Left renal cortex interstitium (tissue), 4 donors: ENCODE measurements at regions not wholly inside any gene's neighbourhood (a gene's known extent, or its start where the extent isn't known, plus 50 kb on each side); places are given as distances from the start of the nearest gene placed in this dataset.

ENCODE experiments used
- DNase-seq, 4 donors: peaks; one replicate each; pipeline ENCODE4 v3.0.0-alpha.2; 2013; ENCODE audit warnings: low read depth in 4 of 4, low spot score in 2 of 4, missing footprints in 1 of 4

DNA sequence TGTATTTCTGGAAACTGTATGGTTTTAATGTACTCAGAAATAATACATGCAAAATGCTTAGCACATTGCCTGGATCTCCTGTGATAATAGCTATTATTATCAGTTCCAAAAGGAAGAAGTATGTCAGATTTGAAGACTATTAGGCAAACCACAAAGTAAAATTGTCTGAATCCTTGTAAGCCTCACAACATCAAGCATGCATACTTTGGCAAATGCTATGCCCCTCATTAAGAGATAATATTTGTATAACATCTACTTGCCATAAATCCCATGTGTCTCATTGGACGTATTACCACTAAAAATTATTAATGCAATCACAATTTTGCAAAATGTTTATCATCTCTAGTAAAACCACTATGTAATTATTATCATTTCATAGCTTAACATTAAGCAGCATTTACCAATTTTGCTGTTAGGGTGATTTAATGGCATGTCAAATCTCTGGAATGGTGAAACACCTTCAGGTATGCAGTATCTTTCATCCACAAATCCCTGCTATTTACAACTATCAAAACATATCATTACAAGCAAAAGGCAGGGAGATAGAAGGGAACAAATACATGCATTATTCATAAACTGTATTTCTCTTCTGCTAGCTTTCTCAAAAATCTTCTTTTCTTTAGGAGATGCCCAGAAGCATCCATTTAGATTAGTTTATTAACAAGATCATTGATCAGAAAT, 974.6 kb upstream of the RAG2 start:
- DNase-seq: no peak

DNA sequence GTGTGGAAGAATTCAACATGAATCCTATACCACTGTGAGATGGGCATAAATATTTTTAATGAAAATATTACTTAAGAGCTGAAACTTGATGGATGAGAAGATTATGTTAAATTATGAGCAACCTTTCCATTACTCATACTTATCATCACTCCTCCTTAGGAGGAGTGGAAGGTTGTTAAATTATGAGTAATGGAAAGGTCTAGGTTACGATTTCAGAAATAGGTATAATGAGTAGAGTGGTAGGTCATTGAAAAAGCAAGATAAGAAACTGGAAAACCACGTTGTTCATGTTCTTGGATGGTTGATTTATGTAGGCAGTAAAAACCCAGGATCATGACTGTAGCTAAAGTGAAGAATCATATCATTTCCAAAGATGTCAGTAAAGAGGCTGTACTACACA, 973.2 kb upstream of the RAG2 start:
- no peak for DNase-seq

DNA sequence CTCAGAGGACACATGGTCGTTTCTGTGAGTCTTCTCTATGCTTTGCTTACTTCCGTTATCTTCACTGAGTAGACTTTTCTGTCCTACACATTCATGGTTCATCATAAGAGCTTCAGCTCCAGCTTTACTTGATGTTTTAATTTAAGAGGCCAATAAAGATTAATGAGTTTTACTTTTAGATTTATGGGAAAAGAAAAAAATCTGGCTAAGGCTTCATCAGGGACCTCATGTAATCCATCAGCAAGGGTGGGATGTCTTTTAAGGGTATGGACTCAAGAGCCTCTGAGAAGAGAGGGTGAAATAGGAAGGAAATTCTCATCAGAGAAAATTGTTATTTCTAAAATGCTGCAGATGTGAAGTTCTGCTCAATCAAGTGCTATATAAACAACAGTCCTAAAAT, 963.0 kb upstream of the RAG2 start:
- DNase-seq: peak in 2 of 4 donors; percentile 21 to 38

DNA sequence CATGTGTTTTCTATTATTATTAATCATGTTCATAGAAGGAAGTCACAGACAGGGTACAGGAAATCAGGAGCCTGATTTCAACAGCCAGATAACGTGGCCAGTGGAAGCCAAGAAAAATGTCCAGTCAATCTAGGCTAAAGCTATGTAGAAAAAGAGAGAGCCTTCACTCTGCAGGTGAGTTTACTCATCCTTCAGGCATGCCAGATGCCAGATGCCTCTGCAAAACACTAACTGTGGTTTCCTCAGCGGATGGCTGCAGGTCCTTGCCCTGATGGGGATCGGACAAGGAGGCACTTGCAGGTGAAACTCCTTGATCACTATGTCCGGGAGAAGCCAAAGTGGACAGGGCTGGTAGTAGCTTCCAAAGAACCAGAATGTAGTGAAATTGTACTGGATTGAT, 962.3 kb upstream of the RAG2 start:
- DNase-seq: no peak

DNA sequence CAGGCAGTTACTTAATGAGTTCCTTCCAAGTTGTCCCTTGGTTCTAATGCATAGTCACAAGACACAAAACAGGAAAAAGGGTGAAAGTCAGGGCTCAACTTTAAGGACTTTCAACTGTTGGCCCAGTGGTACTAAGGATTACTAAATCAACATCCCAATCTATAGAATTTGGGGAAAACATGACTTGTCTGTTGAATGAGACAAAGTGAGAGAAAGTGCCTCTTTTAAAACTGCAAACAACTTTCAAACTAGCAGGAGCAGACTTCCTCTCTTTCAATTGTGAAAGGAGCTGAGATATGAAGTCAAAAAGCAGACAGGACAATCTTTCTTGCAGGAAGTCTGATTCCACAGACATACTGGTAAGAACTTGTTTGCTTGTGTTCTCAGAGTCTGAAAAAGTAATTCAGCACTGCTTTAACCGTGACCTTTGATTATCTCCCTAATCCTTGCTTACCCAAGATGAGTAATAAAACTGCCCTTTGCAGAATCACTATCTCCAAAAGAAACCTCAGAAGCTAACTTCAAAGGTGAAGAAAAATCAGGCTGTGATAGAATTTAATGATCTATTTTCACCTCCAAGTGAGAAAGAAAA, 960.7 kb upstream of the RAG2 start:
- peak in 1 of 4 donors; percentile 17 for DNase-seq

DNA sequence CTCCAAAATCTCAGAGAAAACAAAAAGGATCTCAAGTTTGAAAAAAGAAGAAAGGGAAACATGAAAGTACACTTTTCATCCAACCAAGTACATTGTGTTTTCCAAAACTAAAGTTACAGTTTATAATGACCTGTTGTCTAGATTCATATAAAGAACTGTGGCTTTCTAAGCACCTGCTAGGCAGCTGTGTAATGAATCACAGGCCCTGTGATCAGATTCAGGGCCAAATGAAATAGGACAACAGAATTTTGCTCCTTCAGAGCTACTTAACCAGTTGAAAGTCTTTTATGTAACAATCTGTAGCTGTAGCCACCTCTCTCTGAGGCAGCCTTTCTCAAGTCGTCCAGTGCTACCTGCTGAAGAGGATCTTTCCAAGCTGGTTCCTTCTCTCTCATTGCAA, 960.0 kb upstream of the RAG2 start:
- no peak for DNase-seq

DNA sequence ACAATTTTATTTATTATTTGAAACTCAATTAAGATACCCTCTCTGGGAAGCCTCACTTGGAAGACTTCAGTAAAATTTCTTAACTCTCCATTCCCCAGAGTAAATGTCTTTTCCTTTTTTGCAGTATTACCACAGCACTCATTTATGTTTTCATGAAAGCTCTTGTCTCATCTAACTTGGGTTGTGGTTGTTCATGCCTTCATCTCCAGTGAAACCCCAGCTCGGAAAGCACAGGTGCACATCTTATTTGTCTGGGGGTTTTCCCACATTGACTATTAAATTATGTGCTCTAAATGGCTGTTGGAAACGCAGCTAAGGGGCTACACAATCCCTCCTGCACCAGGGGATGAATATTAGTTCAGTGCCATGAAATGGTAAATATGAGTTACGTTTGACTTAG, 954.2 kb upstream of the RAG2 start:
- DNase-seq: no peak

DNA sequence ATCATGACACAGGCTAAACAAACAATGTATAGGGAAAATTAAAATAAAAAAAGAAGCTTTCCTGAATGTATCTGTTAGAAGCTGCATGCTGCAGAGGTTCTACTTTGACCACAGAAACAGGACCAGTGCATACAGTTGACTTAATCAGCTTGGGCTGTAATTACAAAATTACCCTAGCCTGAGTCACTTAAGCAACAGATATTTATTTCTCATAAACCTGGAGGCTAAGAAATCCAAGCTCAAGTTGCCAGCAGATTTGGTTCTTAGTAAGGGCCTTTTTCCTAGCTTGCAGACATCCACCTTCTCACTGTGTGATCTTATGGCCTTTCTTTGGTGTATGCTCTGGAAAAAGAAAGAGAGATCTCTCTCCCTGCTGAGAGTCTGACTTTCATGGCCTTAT, 946.5 kb upstream of the RAG2 start:
- no peak for DNase-seq

DNA sequence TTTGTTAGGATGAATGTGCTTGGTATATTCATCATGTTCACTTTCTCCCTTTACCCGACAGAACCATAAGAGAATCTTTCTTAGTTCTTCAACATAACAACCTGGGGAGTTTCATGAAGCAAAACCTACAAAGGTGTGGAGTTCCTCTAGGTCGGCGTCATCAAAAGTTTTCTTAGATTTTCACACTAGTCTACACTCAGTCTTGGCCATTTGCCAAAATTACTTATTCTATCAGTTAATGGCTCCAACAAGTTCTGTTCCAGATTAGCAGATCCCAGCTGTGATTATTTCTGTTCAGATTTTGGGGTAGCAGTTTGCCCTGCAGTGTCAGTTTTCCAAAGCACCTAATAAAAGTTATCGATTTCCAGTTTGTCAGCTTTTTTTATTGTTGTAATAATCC, 935.8 kb upstream of the RAG2 start:
- no peak for DNase-seq

DNA sequence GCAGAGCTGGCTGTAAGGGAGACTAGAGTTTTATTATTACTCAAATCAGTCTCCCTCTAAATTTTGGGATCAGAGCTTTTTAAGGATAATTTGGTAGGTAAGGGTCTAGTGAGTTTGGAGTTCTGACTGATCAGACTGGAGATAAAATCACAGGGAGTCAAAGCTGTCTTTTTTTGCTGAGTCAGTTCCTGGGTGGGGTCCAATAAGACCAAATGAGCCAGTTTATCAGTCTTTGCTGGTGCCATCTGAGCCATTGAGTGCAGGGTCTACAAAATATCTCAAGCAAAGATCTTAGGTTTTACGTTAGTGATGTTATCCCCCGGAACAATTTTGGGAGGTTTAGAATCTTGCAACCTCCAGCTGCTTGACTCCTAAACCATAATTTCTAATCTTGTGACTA, 935.1 kb upstream of the RAG2 start:
- DNase-seq: no peak

DNA sequence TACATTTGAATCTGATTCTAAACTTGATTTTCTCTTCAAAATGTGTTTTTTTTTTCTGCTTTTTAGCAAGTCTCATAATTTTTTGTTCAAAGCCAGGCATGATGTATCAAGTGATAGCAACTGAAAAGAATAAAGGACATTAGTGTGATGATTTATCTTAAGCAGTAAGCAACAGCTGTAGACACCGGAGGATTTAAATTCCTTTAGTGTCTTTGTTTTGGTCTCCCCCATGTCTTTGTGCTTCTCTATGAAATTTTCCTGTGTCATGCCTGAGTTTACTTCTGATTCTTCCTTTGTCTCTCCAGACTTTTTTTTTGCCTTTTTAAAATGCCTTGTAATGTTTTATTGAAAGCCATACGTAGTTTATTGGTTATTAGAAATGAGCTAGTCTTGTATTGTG, 934.2 kb upstream of the RAG2 start:
- peak in 1 of 4 donors; percentile 4 for DNase-seq

DNA sequence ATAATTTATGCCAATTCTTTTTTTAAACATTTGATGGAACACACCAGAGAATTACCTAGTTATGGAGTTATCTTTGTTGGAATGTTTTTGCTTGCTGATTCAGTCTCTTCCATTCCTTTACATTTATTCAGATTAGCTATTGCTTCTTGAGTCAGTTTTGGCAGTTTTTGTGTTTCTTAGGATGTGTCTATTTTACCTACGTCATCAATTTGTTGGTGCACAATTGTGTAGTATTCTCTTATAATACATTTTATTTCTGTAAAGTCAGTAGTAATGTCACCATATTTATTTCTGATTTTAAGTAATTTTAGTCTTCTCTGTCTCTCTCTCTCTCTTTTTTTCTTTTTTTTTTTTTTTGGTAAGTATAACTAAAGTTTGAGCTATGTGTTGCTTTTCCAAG, 929.5 kb upstream of the RAG2 start:
- no peak for DNase-seq

DNA sequence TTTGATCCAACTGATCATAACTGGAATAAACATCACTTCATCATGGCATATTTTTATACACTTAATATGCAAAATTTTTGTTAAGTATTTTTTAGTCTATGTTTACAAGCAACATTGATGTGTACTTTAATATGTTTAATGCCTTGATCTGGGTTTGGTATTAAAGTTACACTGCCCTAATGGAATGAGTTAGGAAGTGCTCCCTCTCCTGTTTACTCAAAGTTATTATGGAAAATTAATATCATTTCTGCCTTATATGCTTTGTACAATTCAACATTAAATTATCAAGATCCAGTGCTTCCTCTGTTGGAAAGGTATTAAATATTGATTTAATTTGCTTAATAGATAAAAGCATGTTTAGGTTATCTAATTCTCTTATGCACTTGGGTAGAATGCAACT, 927.3 kb upstream of the RAG2 start:
- DNase-seq: no peak

DNA sequence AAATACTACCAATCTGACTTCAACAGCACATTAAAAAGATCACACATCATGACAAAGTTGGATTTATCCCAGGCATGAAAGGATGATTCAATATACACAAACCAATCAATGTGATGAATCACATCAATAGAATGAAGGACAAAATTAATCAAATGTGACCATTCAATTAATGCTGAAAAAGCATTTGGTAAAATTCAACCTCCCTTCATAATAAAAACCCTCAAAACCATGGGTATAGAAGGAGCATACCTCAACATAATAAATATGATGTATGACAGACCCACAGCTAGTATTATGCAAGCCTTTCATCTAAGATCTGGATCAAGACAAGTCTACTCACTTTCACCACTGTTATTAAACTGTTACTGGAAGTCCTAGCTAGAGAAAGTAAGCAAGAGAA, 921.7 kb upstream of the RAG2 start:
- no peak for DNase-seq

DNA sequence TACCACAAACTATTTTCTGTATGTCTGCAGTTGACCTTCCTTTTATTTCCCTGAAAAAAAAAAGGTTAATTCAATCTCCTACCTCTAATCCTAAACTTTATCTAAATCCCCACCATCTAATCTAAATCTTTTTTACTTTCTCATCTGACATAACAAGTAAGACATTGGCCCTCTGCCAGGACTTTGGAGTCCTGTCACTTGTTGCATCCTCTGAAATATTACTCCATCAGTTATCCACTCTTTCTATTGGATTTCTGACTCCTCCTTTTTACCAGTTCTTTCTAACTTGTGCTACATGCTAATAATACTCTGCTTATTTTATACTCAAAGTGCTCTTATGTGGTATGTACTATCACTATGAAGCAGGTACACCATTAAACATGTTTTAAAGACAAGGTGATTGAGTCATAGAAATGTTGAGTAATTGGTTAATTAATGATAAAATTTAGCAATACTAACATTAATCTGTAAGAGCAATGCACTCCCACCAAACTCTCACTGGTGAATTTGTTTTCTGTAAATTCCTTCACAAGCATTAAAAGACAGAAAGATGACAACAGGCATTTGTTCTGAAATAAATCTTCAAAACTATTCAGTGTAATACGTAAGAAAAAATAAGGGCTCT, 914.2 kb upstream of the RAG2 start:
- DNase-seq: no peak

DNA sequence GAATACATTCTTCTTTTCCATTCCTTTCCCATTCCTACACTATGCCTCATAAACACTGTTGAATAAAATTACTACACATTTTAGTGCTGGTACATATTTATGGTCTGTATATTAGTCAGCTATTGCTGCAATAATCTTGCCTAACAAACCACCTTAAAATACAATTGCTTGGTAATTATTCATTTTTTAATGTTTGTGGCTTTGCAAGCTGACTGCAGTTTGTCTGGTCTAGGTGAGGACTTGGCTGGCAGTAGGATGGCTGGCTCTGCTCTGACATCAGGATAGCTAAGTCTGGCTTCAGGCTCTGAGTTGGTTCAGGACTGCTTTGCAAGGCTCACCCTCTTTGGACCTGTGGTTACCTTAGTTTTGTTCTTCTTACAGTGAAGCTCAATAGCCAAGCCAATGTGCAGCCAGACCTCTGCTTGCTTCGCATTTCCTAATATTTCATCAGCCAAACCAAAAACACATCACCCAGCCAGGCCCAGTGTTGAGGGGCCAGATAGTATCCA, 913.4 kb upstream of the RAG2 start:
- DNase-seq: no peak

DNA sequence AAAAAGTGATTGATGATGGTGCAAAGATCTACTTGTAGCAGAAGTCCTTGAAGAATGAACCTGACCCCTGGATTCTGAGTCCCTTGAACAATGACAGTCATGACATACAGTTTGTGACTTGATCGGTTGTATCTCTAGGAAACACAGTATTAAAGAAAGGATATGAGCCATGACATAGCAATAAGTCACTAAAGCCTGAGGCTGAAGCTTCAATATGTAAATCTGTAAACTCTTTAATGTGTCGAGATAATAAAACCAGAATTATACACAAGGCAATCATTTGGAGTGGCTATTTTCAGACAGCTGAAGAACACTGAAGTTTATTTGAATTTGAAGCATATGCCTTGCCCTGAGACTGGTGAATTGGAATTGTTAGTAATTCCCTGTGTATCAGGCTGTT, 911.5 kb upstream of the RAG2 start:
- no peak for DNase-seq

DNA sequence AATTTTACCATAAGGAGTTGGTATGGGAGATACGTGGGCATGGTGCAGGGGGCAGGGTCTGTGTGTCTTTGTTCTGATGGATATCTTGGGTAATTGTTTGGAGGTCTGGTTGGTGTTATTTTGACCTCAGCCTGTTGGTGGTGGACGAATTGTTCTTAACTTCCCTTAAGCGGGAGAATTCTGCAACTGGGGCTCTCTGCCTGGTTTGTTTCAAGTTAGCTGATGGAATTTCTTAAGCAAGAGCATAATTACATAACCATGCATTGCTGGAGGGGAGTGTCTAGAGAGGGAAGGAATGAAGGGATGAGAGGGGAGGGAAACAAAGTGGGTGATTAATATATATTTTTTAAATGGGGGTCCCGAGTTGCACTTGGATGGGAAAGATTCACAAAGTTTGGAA, 908.5 kb upstream of the RAG2 start:
- no peak for DNase-seq

DNA sequence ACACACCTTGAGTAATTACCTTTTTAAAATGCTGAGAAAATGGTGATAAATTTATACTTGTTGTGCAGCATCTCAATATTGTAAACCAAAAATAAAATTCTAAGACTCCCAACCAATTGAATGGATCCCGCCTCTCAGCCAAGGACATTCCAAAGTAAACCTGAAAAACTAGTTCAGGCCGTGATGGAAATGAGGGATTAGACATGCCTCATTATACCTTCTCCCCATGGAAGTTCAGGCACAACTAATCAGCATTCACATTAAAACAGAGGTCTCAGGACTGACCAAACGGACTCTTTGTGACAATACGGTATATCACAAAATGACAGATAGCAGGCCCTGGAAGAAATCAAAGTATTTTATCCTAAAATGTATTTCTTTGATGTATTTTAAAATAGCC, 907.4 kb upstream of the RAG2 start:
- no peak for DNase-seq

DNA sequence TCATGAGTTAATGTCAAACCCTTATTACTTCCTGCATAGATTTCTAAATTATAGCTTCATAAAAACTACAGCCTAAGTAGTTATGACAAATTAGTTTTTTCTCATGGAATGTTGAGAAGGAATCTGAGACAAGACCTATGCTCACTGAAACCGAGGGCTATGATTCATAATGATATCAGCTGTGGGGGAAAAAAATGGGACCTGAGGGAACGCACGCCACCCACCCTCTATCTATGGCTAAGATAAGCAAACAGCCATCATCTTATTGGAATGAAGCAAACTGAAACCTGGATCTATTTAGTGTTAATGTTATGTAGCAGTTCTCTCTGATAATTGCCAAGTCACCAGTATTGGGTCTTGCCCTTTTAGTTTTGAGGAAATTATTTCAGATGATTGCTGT, 906.9 kb upstream of the RAG2 start:
- DNase-seq: no peak

DNA sequence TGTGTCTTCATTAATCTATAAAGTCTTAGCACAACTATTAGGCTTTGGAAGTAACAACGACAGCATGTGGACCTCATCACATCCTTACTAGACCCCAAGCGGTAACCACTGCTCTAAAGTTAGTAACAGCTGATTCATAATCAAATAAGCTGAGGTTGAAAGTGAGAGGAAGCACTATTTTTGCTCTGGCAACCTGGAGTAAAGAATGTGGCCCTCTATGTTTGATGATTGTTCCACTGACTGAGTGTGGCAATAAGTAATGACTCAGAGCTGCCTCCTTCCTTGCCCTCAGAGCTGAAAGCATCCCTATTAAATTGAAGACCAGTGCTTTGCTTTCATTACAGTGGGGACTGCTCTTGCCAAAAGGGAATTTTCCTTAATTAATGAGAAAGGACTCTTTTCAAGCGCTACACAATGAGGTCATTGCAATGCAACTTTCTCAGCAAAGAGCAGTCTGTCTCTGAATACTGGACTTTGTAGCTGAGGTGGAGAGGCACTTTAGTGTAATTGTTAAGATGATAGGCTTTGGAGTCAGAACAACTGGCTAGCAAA, 906.1 kb upstream of the RAG2 start:
- no peak for DNase-seq
